CD14-positive monocyte (primary cell): ENCODE measurements at regions not wholly inside any gene's neighbourhood (a gene's known extent, or its start where the extent isn't known, plus 50 kb on each side); places are given as distances from the start of the nearest gene placed in this dataset.

Experiments used
- DNase-seq, 3 donors: peaks; one replicate each; pipeline ENCODE4 v3.0.0-alpha.2; 2011 to 2022
- H2AFZ ChIP-seq: 2 replicates; pipeline ENCODE4 v1.6.0; 2012; ENCODE audit warnings: mild to moderate bottlenecking, low read depth, low read length, inconsistent platforms; ENCODE audit not compliant: insufficient read depth, poor library complexity, severe bottlenecking
- H3K27ac ChIP-seq, 2 donors: 1 replicate in 1 of 2; 2 replicates in 1 of 2; pipeline ENCODE4 v1.5.1; 2012 to 2013; ENCODE audit warnings: low read length in 2 of 2, control low read depth in 1 of 2, inconsistent platforms in 1 of 2, low read depth in 1 of 2, mild to moderate bottlenecking in 1 of 2
- H3K27me3 ChIP-seq, 2 donors: one replicate each; pipeline versions ENCODE4 v1.6.0 to v1.6.1; 2011 to 2013; ENCODE audit warnings: low read length in 2 of 2; ENCODE audit not compliant: control insufficient read depth in 2 of 2, insufficient read depth in 2 of 2
- H3K36me3 ChIP-seq, 2 donors: replicated peaks in 1 of 2; 1 replicate in 1 of 2; 2 replicates in 1 of 2; pipeline versions ENCODE4 v1.5.1 to v1.6.1; 2012 to 2013; ENCODE audit warnings: low read length in 2 of 2, control low read depth in 1 of 2, inconsistent platforms in 1 of 2, mild to moderate bottlenecking in 1 of 2; ENCODE audit not compliant: insufficient read depth in 2 of 2, control insufficient read depth in 1 of 2
- H3K4me1 ChIP-seq, 2 donors: 1 replicate in 1 of 2; 2 replicates in 1 of 2; pipeline versions ENCODE4 v1.5.1 to v1.6.1; 2012 to 2013; ENCODE audit warnings: low read length in 2 of 2, control low read depth in 1 of 2, inconsistent platforms in 1 of 2, mild to moderate bottlenecking in 1 of 2, moderate library complexity in 1 of 2; ENCODE audit not compliant: insufficient read depth in 2 of 2, control insufficient read depth in 1 of 2
- H3K4me2 ChIP-seq: replicated peaks from 2 replicates; pipeline ENCODE3; 2012; ENCODE audit warnings: low read length, moderate library complexity, mild to moderate bottlenecking; ENCODE audit not compliant: poor library complexity, severe bottlenecking; ENCODE audit errors: extremely low read depth
- H3K4me3 ChIP-seq, 3 experiments: fragments of 200-600 bp in 1 of 3; sonication (generic) in 1 of 3; replicated peaks in 1 of 3; 1 replicate in 2 of 3; 2 replicates in 1 of 3; pipeline ENCODE4 v1.5.1; 2011 to 2013; ENCODE audit warnings: low read length in 3 of 3, mild to moderate bottlenecking in 3 of 3, control low read depth in 2 of 3, low read depth in 2 of 3, inconsistent platforms in 1 of 3, moderate library complexity in 1 of 3
- H3K79me2 ChIP-seq: 2 replicates; pipeline ENCODE4 v1.6.0; 2012; ENCODE audit warnings: mild to moderate bottlenecking, control low read depth, inconsistent platforms, low read length, moderate library complexity; ENCODE audit not compliant: insufficient read depth
- H3K9ac ChIP-seq: 2 replicates; pipeline ENCODE4 v1.6.0; 2017; ENCODE audit warnings: low read length, mild to moderate bottlenecking; ENCODE audit not compliant: insufficient read depth, poor library complexity, severe bottlenecking
- H3K9me3 ChIP-seq, 2 donors: replicated peaks in 1 of 2; 1 replicate in 1 of 2; 2 replicates in 1 of 2; pipeline versions ENCODE4 v1.5.1 to v1.6.1; 2012 to 2013; ENCODE audit warnings: low read length in 2 of 2, control low read depth in 1 of 2; ENCODE audit not compliant: control insufficient read depth in 1 of 2, insufficient read depth in 1 of 2
- H4K20me1 ChIP-seq: 2 replicates; pipeline ENCODE4 v1.6.0; 2012; ENCODE audit warnings: mild to moderate bottlenecking, low read length, control low read depth, moderate library complexity; ENCODE audit not compliant: insufficient read depth
- H3K27ac Mint-ChIP-seq, 7 donors: one replicate each; pipeline ENCODE4 v1.8.0; 2020; ENCODE audit warnings: mild to moderate bottlenecking in 7 of 7, mixed read lengths in 7 of 7, moderate library complexity in 6 of 7, inconsistent platforms in 2 of 7
- H3K27me3 Mint-ChIP-seq, 3 donors: one replicate each; pipeline ENCODE4 v1.8.0; 2021 to 2022; ENCODE audit warnings: low read depth in 3 of 3, mild to moderate bottlenecking in 3 of 3, mixed read lengths in 3 of 3, moderate library complexity in 3 of 3, inconsistent platforms in 1 of 3
- H3K36me3 Mint-ChIP-seq, 2 donors: one replicate each; pipeline ENCODE4 v1.8.0; 2020; ENCODE audit warnings: mixed read lengths in 2 of 2, inconsistent platforms in 1 of 2, mild to moderate bottlenecking in 1 of 2
- H3K4me1 Mint-ChIP-seq: one replicate; pipeline ENCODE4 v1.8.0; 2020; ENCODE audit warnings: mild to moderate bottlenecking, mixed read lengths
- H3K4me3 Mint-ChIP-seq, 2 donors: one replicate each; pipeline ENCODE4 v1.8.0; 2020; ENCODE audit warnings: mild to moderate bottlenecking in 2 of 2, mixed read lengths in 2 of 2, moderate library complexity in 1 of 2
- H3K9me3 Mint-ChIP-seq, 7 donors: one replicate each; pipeline ENCODE4 v1.8.0; 2020 to 2022; ENCODE audit warnings: mixed read lengths in 7 of 7, mild to moderate bottlenecking in 6 of 7, moderate library complexity in 6 of 7, inconsistent platforms in 2 of 7
- CTCF ChIP-seq: fragments of 200-600 bp; IDR thresholded peaks from one replicate; pipeline ENCODE4 v1.8.0; 2022; ENCODE audit warnings: antibody characterized with exemption, mild to moderate bottlenecking
- WGBS: methylation state at CpG from one replicate; pipeline ENCODE4 v1.1.5; 2013; ENCODE audit warnings: missing lambda C conversion rate; ENCODE audit not compliant: insufficient coverage; 5-methylcytosine and 5-hydroxymethylcytosine counted together
- intact Hi-C, 2 donors: fragments of 100-400 bp; cut with micrococcal nuclease; formaldehyde crosslinking; loops; one replicate each; pipeline versions ENCODE4 v1.15.0 to v1.15.1; 2023

- WGBS = no CpG with 5 or more reads among the region's 1 CpG
- intact Hi-C loops = no loop called here
- no peaks in the 10 kb centered on the region for H3K27me3 Mint-ChIP-seq
These were observed 1437.9 kb downstream of the REEP3 start for GRCh38 chr10:64959116-64959515.

GRCh38 chr10:64959883-64960282 lies 1438.7 kb downstream of the REEP3 start:
- H4K20me1 ChIP-seq = no peaks in the 10 kb centered on the region
- no peaks in the 10 kb centered on the region for H3K36me3 ChIP-seq
- Mint-ChIP-seq H3K4me3 (no peak overlapping the region), H3K4me1 (no peaks in the 10 kb centered on the region), H3K27me3 (no peaks in the 10 kb centered on the region), H3K36me3 (no peaks in the 10 kb centered on the region), H3K27ac (no peak overlapping the region), H3K9me3 (peaks cover 0 to 3% (median 0%) of the 10 kb centered on the region in 7 donors)
- no peak overlapping the region for H3K4me2 ChIP-seq
- TF ChIP-seq CTCF = no peak
- no peak overlapping the region for H2AFZ ChIP-seq
- no peaks in the 10 kb centered on the region for H3K79me2 ChIP-seq
- no peaks in the 10 kb centered on the region for H3K4me1 ChIP-seq
- H3K27me3 ChIP-seq = no peaks in the 10 kb centered on the region
- H3K9ac ChIP-seq = no peak overlapping the region
- no peak overlapping the region for H3K4me3 ChIP-seq
- no peaks in the 10 kb centered on the region for H3K9me3 ChIP-seq
- intact Hi-C loops = no loop called here
- no peak overlapping the region for H3K27ac ChIP-seq
- no peak for DNase-seq
- no CpG with 5 or more reads among the region's 2 CpGs for WGBS

More at GRCh38 chr10:64959116-64959515, 1437.9 kb downstream of the REEP3 start:
- Mint-ChIP-seq H3K4me3 (no peak overlapping the region), H3K9me3 (peaks cover 0 to 7% (median 6%) of the 10 kb centered on the region in 7 donors), H3K36me3 (no peaks in the 10 kb centered on the region), H3K27ac (no peak overlapping the region), H3K4me1 (no peaks in the 10 kb centered on the region)
- H3K27me3 ChIP-seq = no peaks in the 10 kb centered on the region
- no peak for TF ChIP-seq CTCF
- no peak overlapping the region for H3K4me3 ChIP-seq
- H3K9me3 ChIP-seq = peaks cover 0 to 5% of the 10 kb centered on the region in 2 donors
- H3K4me2 ChIP-seq = no peak overlapping the region
- no peaks in the 10 kb centered on the region for H3K36me3 ChIP-seq
- no peak overlapping the region for H3K9ac ChIP-seq
- no peak overlapping the region for H3K27ac ChIP-seq
- H3K79me2 ChIP-seq = no peaks in the 10 kb centered on the region
- no peaks in the 10 kb centered on the region for H4K20me1 ChIP-seq
- no peak for DNase-seq
- no peaks in the 10 kb centered on the region for H3K4me1 ChIP-seq
- H2AFZ ChIP-seq = no peak overlapping the region
